Nephron (organoid): ENCODE measurements at regions not wholly inside any gene's neighbourhood (a gene's known extent, or its start where the extent isn't known, plus 50 kb on each side); places are given as distances from the start of the nearest gene placed in this dataset.

Source experiments
- H3K27ac Mint-ChIP-seq, 3 experiments: 2 replicates each; pipeline ENCODE4 v1.8.0; 2020; ENCODE audit warnings: mixed read lengths in 3 of 3, mild to moderate bottlenecking in 2 of 3, moderate library complexity in 1 of 3
- H3K27me3 Mint-ChIP-seq: 2 replicates; pipeline ENCODE4 v1.8.0; 2021; ENCODE audit warnings: low read depth, mild to moderate bottlenecking, moderate library complexity, mixed read lengths
- H3K36me3 Mint-ChIP-seq: 2 replicates; pipeline ENCODE4 v1.8.0; 2020; ENCODE audit warnings: low read depth, mixed read lengths
- H3K4me1 Mint-ChIP-seq: 2 replicates; pipeline ENCODE4 v1.8.0; 2020; ENCODE audit warnings: mixed read lengths
- H3K4me3 Mint-ChIP-seq, 3 experiments: 2 replicates each; pipeline ENCODE4 v1.8.0; 2020; ENCODE audit warnings: mild to moderate bottlenecking in 3 of 3, mixed read lengths in 3 of 3, moderate library complexity in 2 of 3
- H3K9me3 Mint-ChIP-seq: 2 replicates; pipeline ENCODE4 v1.8.0; 2020; ENCODE audit warnings: mixed read lengths
- CTCF ChIP-seq, 3 experiments: fragments of 200-600 bp; sonication (generic); IDR thresholded peaks; one replicate each; pipeline ENCODE4 v1.5.0; 2021; ENCODE audit warnings: antibody characterized with exemption in 3 of 3; ENCODE audit not compliant: unreplicated experiment in 3 of 3

GRCh38 chr1:80632284-80632683, 1168.5 kb upstream of the ADGRL2 start:
- H3K4me1 Mint-ChIP-seq: peaks cover 5% of the 10 kb centered on the region
- H3K4me3 Mint-ChIP-seq: no peak overlapping the region
- no peaks in the 10 kb centered on the region for H3K27me3 Mint-ChIP-seq
- TF ChIP-seq CTCF (IDR thresholded peaks at IDR 0.05; ENCODE audit: unreplicated experiment in 3 of 3): no peak
- no peak overlapping the region for H3K27ac Mint-ChIP-seq
- H3K36me3 Mint-ChIP-seq: peaks cover 15% of the 10 kb centered on the region
- peaks cover 2% of the 10 kb centered on the region for H3K9me3 Mint-ChIP-seq

- Mint-ChIP-seq H3K9me3 (no peaks in the 10 kb centered on the region), H3K27me3 (no peaks in the 10 kb centered on the region), H3K4me1 (peaks cover 3% of the 10 kb centered on the region), H3K4me3 (no peak overlapping the region), H3K27ac (no peak overlapping the region), H3K36me3 (peaks cover 19% of the 10 kb centered on the region)
- no peak for TF ChIP-seq CTCF (IDR thresholded peaks at IDR 0.05; ENCODE audit: unreplicated experiment in 3 of 3)
These were observed 1171.4 kb upstream of the ADGRL2 start for GRCh38 chr1:80629304-80629837.

- no peaks in the 10 kb centered on the region for H3K4me1 Mint-ChIP-seq
- H3K27me3 Mint-ChIP-seq: no peaks in the 10 kb centered on the region
- no peak overlapping the region for H3K27ac Mint-ChIP-seq
- peaks cover 20% of the 10 kb centered on the region for H3K36me3 Mint-ChIP-seq
- TF ChIP-seq CTCF (IDR thresholded peaks at IDR 0.05; ENCODE audit: unreplicated experiment in 3 of 3): no peak
- H3K9me3 Mint-ChIP-seq: peaks cover 9% of the 10 kb centered on the region
- no peak overlapping the region for H3K4me3 Mint-ChIP-seq
These were observed 1176.1 kb upstream of the ADGRL2 start for GRCh38 chr1:80624682-80625081.

- Mint-ChIP-seq H3K36me3 (peaks cover 10% of the 10 kb centered on the region), H3K27ac (no peak overlapping the region), H3K4me1 (no peaks in the 10 kb centered on the region), H3K27me3 (no peaks in the 10 kb centered on the region), H3K4me3 (no peak overlapping the region), H3K9me3 (peaks cover 5% of the 10 kb centered on the region)
- TF ChIP-seq CTCF (IDR thresholded peaks at IDR 0.05; ENCODE audit: unreplicated experiment in 3 of 3): no peak
These were observed 1193.7 kb upstream of the ADGRL2 start for GRCh38 chr1:80607064-80607463.

- peaks cover 58% of the 10 kb centered on the region for H3K36me3 Mint-ChIP-seq
- H3K4me1 Mint-ChIP-seq: no peaks in the 10 kb centered on the region
- H3K4me3 Mint-ChIP-seq: no peak overlapping the region
- TF ChIP-seq CTCF (IDR thresholded peaks at IDR 0.05; ENCODE audit: unreplicated experiment in 3 of 3): no peak
- no peak overlapping the region for H3K27ac Mint-ChIP-seq
- no peaks in the 10 kb centered on the region for H3K27me3 Mint-ChIP-seq
- H3K9me3 Mint-ChIP-seq: peaks cover 59% of the 10 kb centered on the region
These were observed 1206.7 kb upstream of the ADGRL2 start for GRCh38 chr1:80594013-80594412.

- Mint-ChIP-seq H3K27me3 (no peaks in the 10 kb centered on the region), H3K4me3 (no peak overlapping the region), H3K36me3 (peaks cover 58% of the 10 kb centered on the region), H3K4me1 (no peaks in the 10 kb centered on the region), H3K9me3 (peaks cover 51% of the 10 kb centered on the region), H3K27ac (no peak overlapping the region)
- TF ChIP-seq CTCF (IDR thresholded peaks at IDR 0.05; ENCODE audit: unreplicated experiment in 3 of 3): no peak
These were observed 1207.5 kb upstream of the ADGRL2 start for GRCh38 chr1:80593197-80593596.
